ENCODE measurements at regions not wholly inside any gene's neighbourhood (a gene's known extent, or its start where the extent isn't known, plus 50 kb on each side); places are given as distances from the start of the nearest gene placed in this dataset.

GRCh38 chr16:59971264-59971663 is 1237.1 kb upstream of the GOT2 start:
- Histone ChIP-seq H3K4me2 (no peak overlapping the region), H4K20me1 (replicated peaks; ENCODE audit: insufficient read depth) (no peaks in the 10 kb centered on the region), H3F3A (replicated peaks; ENCODE audit: low read depth) (no peaks in the 10 kb centered on the region), H3K27me3 (ENCODE audit: insufficient read depth) (no peaks in the 10 kb centered on the region), H3K4me1 (ENCODE audit: insufficient read depth) (no peaks in the 10 kb centered on the region), H3K4me3 (no peak overlapping the region), H3K9me2 (ENCODE audit: insufficient read depth) (no peaks in the 10 kb centered on the region), H3K27ac (ENCODE audit: low read depth) (no peak overlapping the region), H3K79me2 (replicated peaks; ENCODE audit: insufficient read depth) (no peaks in the 10 kb centered on the region), H2AFZ (no peak overlapping the region), H3K36me3 (ENCODE audit: insufficient read depth) (no peaks in the 10 kb centered on the region)
- Mint-ChIP-seq H3K36me3 (ENCODE audit: low read depth) (peaks cover 6% of the 10 kb centered on the region; the same call in 2 of the 3 replicates), H3K4me1 (no peaks in the 10 kb centered on the region), H3K27ac (no peak overlapping the region), H3K4me3 (no peak overlapping the region), H3K27me3 (ENCODE audit: insufficient read depth, low read depth, poor library complexity) (no peaks in the 10 kb centered on the region), H3K9me3 (peaks cover 6% of the 10 kb centered on the region)
- DNase-seq (ENCODE audit: low spot score) (no peak), ATAC-seq (no peak)
- no peak for TF ChIP-seq ZNF114 (CRISPR knock-in tag; IDR thresholded peaks at IDR 0.05)
- TF ChIP-seq ETS1 (IDR thresholded peaks at IDR 0.05) = no peak
- TF ChIP-seq CREB1 (CRISPR knock-in tag; IDR thresholded peaks at IDR 0.05; ENCODE audit: low read depth) = no peak
- no peak for TF ChIP-seq EZH2phosphoT487 (IDR thresholded peaks at IDR 0.05; ENCODE audit: unreplicated experiment)
- TF ChIP-seq EZH2 (IDR thresholded peaks at IDR 0.05; ENCODE audit: low read depth, unreplicated experiment) = no peak
- TF ChIP-seq JUNB (IDR thresholded peaks at IDR 0.05; ENCODE audit: unreplicated experiment) = no peak
- TF ChIP-seq REST (IDR thresholded peaks at IDR 0.05; ENCODE audit: unreplicated experiment) = no peak
- TF ChIP-seq POLR2AphosphoS5 (IDR thresholded peaks at IDR 0.05; ENCODE audit: low read depth) = no peak
- no peak for TF ChIP-seq CTCF (conservative IDR thresholded peaks at IDR 0.05; ENCODE audit: low read depth in 2 of 2)
- TF ChIP-seq ZNF462 (CRISPR knock-in tag; IDR thresholded peaks at IDR 0.05) = no peak
- TF ChIP-seq ZNF331 (CRISPR knock-in tag; IDR thresholded peaks at IDR 0.05; ENCODE audit: low read depth) = no peak
- TF ChIP-seq STAT1 (IDR thresholded peaks at IDR 0.05; ENCODE audit: unreplicated experiment) = no peak
- TF ChIP-seq NANOG (IDR thresholded peaks at IDR 0.05; ENCODE audit: borderline replicate concordance) = no peak
